ENCODE measurements at regions not wholly inside any gene's neighbourhood (a gene's known extent, or its start where the extent isn't known, plus 50 kb on each side); places are given as distances from the start of the nearest gene placed in this dataset.
"Not testable (repeated sequence)": the region's sequence is repeated elsewhere in the genome, so short reads cannot be mapped to it uniquely, and the experiment has no call there.

GRCh38 chr2:182477774-182478173, 50.9 kb upstream of the PDE1A start:
- DNase-seq, result no peak

DNA sequence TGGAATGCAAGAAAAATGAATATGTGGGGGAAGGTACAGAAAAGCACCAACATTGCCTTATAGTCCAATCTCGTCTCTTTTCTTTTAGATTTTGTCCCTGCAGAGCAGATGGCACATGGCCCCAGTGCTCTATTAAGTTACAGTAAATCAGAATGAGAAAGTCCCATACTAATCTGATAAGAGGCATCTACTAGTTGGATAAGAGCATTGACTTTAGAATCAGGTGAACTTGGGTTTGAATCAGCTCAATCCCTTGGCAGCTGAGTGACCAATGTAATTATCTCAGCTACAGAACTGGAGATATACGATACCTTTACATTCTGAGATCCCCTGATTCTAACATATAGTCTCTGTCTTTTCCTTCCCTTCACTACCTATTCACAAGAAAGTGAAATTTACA, 54.8 kb upstream of the PDE1A start:
- no peak for DNase-seq

DNA sequence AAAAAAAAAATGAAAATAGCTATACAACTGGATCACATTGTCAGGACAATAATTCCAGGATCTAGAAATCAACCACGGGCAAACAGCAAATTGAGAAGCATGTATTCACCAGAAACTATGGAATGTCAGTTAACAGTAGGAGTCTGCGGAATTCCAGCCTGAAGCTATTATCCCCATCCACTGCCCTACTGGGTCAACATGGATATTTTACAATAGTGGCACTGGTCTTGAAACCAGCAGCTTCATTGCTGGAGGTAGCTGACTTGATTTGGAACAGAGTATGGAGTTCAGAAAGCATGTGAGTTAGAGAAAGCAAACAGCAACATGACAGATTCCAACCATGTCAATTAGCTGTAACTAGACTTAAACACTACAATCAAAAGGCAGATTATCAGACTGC, 55.7 kb upstream of the PDE1A start:
- no peak for DNase-seq

DNA sequence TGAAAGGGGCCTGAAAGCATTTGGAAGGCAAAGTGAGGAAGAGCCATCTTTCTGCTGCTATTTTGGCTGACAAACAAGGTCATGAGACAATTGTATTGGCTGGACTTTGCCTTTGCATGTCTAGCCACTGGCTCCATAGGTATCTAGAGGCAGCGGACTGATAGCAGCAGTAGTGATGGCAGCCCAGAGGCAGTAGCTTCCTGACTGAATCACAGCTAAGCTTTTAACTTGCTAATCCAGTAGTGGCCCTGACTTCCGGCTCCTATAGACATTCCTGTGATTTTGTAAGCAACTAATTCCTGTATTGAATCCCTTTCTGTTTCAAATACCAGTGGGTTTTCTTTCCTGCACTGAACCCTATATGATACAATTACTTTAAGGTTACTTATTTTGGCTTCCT, 69.8 kb upstream of the PDE1A start:
- DNase-seq, result no peak

- DNase-seq, result no peak
These were observed 73.1 kb upstream of the PDE1A start for GRCh38 chr2:182499706-182500470.

GRCh38 chr2:182503886-182504285, 77.0 kb upstream of the PDE1A start:
- no peak for DNase-seq

GRCh38 chr2:182504903-182505302, 78.1 kb upstream of the PDE1A start:
- DNase-seq, result no peak

GRCh38 chr2:182506606-182507005, 79.8 kb upstream of the PDE1A start:
- DNase-seq, result no peak

- DNase-seq, result not testable (repeated sequence)
These were observed 81.7 kb upstream of the PDE1A start for GRCh38 chr2:182508583-182508982.

GRCh38 chr2:182509216-182509615, 82.4 kb upstream of the PDE1A start:
- DNase-seq, result no peak

- DNase-seq, result no peak
These were observed 94.9 kb upstream of the PDE1A start for GRCh38 chr2:182521453-182522404.

GRCh38 chr2:182522405-182522896, 95.6 kb upstream of the PDE1A start:
- no peak for DNase-seq

DNA sequence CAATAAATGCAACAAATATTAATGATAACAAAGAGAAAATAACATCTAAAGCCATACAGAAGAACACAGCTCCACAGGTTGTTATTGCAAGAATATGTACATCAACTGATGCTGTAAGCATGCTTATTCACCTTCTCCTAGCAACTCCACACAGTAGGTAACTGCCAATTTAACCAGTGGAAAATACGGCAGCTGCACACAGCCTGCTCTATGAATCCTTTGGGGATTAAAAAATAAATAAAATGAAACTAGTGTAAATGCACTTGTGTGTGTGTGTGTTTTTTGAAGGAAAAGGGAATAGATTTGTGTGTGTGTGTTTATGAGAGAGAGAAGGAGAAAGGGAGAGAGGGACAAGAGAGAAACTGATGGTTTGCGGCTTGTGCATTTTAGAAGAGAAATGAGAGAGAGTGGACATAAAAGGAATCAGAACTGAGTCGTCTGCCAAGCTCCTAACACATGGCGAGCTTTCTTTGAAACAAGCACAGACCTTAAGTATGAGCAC, 96.2 kb upstream of the PDE1A start:
- DNase-seq, result no peak

DNA sequence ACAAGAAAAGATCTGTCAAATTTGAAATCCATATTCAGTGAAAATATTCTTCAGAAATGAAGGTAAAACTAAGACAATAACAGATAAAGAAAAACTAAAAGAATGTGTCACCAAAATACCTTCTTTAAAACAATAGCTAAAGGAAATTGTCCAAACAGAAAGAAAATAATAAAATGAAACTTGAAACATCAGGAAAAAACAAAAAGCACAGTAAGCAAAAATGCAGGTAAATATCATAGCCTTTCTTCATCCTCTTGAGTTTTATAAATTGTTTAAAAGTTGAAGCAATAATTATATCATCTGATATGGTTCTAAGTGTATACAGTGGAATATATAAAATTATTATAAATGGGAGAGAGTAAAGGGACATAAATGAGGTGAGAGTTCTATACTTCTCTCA, 103.8 kb upstream of the PDE1A start:
- no peak for DNase-seq

DNA sequence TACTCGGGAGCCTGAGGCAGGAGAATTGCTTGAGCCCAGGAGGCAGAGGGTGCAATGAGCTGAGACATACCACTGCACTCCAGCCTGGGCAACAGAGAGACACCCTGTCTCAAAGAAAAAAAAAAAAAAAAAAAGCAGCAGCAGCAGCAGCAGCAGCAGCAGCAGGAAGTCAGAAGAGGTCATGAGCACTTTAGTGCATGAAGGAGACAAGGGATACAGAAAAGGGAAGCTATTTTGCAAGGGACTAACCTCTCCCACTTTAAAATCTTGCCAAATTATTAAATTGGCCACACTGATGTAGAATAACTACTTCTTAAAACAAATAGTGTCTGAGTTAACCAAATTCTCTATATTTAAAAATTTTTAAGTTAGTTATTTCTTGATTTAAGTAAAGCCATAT, 113.4 kb upstream of the PDE1A start:
- no peak for DNase-seq

GRCh38 chr2:182541268-182541667, 114.4 kb upstream of the PDE1A start:
- no peak for DNase-seq

DNA sequence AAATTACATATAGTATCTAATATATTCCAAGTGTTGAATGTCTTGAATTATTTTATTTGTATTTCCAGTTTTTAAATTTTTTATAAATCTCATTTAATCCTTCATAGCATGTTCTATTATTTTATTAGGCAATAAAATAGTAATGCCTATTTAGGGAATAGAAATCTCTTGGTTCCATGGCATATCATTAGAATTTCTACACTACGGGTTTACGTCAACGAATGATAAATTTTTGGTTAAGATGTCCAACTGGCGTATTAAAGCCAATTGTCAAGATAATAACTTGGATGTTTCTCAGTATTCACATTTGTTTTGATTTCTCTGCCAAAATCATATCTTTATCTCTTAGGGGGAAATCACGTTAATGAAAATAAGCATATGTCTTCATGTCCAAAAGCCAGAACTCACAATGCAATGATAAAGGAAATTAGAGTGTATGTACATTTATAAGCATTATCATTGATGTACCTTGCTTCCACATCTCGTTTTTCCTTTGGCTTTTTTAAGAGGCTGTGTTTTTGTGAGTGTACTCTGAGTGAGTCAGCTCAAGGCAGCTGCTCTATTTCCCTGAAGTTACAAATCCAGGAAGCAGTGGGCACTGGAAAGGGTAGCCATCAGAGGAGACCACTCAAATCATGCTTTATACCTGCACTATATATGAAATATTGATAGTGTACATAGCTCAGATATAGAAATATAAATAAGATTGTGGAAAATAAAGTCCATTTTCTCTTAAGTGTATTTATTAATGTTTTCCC, 115.8 kb upstream of the PDE1A start:
- DNase-seq, result no peak

GRCh38 chr2:182543741-182544525, 117.1 kb upstream of the PDE1A start:
- DNase-seq, result no peak

DNA sequence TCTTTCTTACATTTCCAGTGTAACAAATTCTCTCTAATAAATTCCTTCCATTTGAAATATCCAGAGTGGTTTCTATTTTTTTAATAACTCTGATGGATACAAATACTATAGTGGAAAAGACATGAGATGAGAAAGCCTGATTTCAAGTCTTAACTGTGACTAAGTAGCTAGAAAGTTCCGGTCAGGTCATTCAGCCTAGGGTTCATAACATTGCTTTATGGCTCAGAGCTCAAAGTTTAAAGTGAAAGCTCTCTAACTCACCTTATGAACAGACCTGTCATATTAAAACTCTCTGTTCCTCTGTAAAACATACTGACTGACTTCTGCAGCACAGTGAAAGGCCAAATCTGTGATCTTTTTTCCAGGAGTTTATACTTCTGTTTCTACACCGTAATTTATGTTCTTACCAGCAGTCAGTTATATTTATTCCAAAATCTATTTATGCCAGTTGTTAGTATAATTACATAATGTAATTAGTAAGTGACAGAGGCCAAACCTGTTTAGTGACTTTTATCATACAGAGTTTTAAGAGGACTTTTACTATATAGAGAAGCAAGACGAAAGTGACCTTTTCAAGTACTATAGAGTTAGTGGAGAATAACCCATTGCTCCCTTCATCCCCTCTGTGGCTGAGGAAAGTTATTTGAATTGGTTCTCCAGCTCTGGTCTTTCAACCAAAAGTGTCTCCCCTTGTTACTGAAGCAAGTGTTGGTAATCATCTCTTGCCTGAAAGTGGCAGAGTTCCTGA, 118.8 kb upstream of the PDE1A start:
- no peak for DNase-seq

GRCh38 chr2:182548031-182548950, 121.5 kb upstream of the PDE1A start:
- DNase-seq, result no peak

Measured in stimulated activated CD4-positive, alpha-beta T cell treated with anti-CD3 and anti-CD28 coated beads, Interleukin-2, amount 100 ng/mL, for 24 hours (primary cell).